Endothelial cell of umbilical vein (primary cell): ENCODE measurements at regions not wholly inside any gene's neighbourhood (a gene's known extent, or its start where the extent isn't known, plus 50 kb on each side); places are given as distances from the start of the nearest gene placed in this dataset.

Experiments used
- BruUV-seq: library from RNA; stranded (reverse); fragments of 400-500 nt; replicated peaks from 2 replicates; lab custom pipeline; 2021; lab: Mats Ljungman, UMichigan
- CTCF ChIA-PET: fragments of 300-600, 350-600 bp; sonication (Branson Sonifier 250); formaldehyde crosslinking; loops from one replicate; lab custom pipeline; 2021; ENCODE audit warnings: antibody characterized with exemption, inconsistent platforms; lab: Charles Lee
- POLR2A ChIA-PET: fragments of 300-600, 350-600 bp; sonication (Branson Sonifier 250); formaldehyde crosslinking; loops from one replicate; lab custom pipeline; 2021; ENCODE audit warnings: antibody characterized with exemption, inconsistent platforms; lab: Charles Lee
- DNase-seq: peaks from one replicate; pipeline ENCODE4 v3.0.0-alpha.2; 2011; ENCODE audit warnings: low read depth, low spot score
- FAIRE-seq: peaks from 2 replicates; lab custom pipeline; 2011; peaks lifted over from hg19 to GRCh38; lab: Jason Lieb, UNC
- H2AFZ ChIP-seq: 2 replicates; pipeline ENCODE4 v1.6.0; 2012; ENCODE audit warnings: low read depth, low read length, control low read depth, inconsistent platforms
- H3K27ac ChIP-seq: 2 replicates; pipeline ENCODE4 v1.5.1; 2011; ENCODE audit warnings: low read depth, mild to moderate bottlenecking, control low read depth, low read length, moderate library complexity; ENCODE audit not compliant: insufficient read depth
- H3K27me3 ChIP-seq, 2 experiments: 2 replicates each; pipeline versions ENCODE4 v1.6.0 to v1.6.1; 2011; ENCODE audit warnings: low read length in 2 of 2, mixed read lengths in 1 of 2; ENCODE audit not compliant: control insufficient read depth in 2 of 2, insufficient read depth in 2 of 2
- H3K36me3 ChIP-seq, 2 experiments: 2 replicates in 1 of 2; 3 replicates in 1 of 2; pipeline ENCODE4 v1.5.1; 2011; ENCODE audit warnings: low read length in 2 of 2, mild to moderate bottlenecking in 1 of 2, moderate library complexity in 1 of 2; ENCODE audit not compliant: control insufficient read depth in 2 of 2, insufficient read depth in 2 of 2; ENCODE audit errors: extremely low read depth in 1 of 2
- H3K4me1 ChIP-seq: 3 replicates; pipeline ENCODE4 v1.5.1; 2011; ENCODE audit warnings: mild to moderate bottlenecking, low read length; ENCODE audit not compliant: control insufficient read depth, insufficient read depth; ENCODE audit errors: extremely low read depth
- H3K4me2 ChIP-seq: 2 replicates; pipeline ENCODE4 v1.6.1; 2011; ENCODE audit warnings: low read length, control low read depth, mixed read lengths; ENCODE audit not compliant: insufficient read depth
- H3K4me3 ChIP-seq, 3 experiments: fragments of 200-600 bp in 1 of 3; sonication (generic), shearing (Covaris generic) in 1 of 3; replicated peaks in 1 of 3; 2 replicates each; pipeline ENCODE4 v1.5.1; 2011 to 2016; ENCODE audit warnings: control low read depth in 3 of 3, low read length in 3 of 3, mild to moderate bottlenecking in 2 of 3, inconsistent platforms in 1 of 3, low read depth in 1 of 3, moderate library complexity in 1 of 3; ENCODE audit not compliant: insufficient read depth in 1 of 3
- H3K79me2 ChIP-seq: 2 replicates; pipeline ENCODE4 v1.6.0; 2012; ENCODE audit warnings: low read length, inconsistent platforms; ENCODE audit not compliant: control insufficient read depth, insufficient read depth
- H3K9ac ChIP-seq: replicated peaks from 2 replicates; pipeline ENCODE3; 2011; ENCODE audit warnings: low read length, control low read depth; ENCODE audit not compliant: insufficient read depth; ENCODE audit errors: extremely low read depth
- H3K9me1 ChIP-seq: replicated peaks from 3 replicates; pipeline ENCODE4 v1.6.0; 2011; ENCODE audit warnings: mild to moderate bottlenecking, low read length; ENCODE audit not compliant: control insufficient read depth, insufficient read depth; ENCODE audit errors: extremely low read depth
- H3K9me3 ChIP-seq: replicated peaks from 2 replicates; pipeline ENCODE4 v1.5.1; 2012; ENCODE audit warnings: low read length, inconsistent platforms; ENCODE audit not compliant: control insufficient read depth, insufficient read depth
- H4K20me1 ChIP-seq: replicated peaks from 2 replicates; pipeline ENCODE3; 2011; ENCODE audit warnings: mild to moderate bottlenecking, low read length; ENCODE audit not compliant: control insufficient read depth, insufficient read depth; ENCODE audit errors: extremely low read depth
- EZH2 ChIP-seq: IDR thresholded peaks from 2 replicates; pipeline ENCODE4 v1.6.1; 2012; ENCODE audit warnings: borderline replicate concordance, low read depth, mild to moderate bottlenecking, moderate library complexity, low read length, inconsistent platforms; ENCODE audit not compliant: severe bottlenecking
- FOS ChIP-seq: IDR thresholded peaks from 2 replicates; pipeline ENCODE4 v1.6.1; 2011; ENCODE audit warnings: mild to moderate bottlenecking, low read length, moderate library complexity, borderline replicate concordance; ENCODE audit not compliant: insufficient read depth
- GATA2 ChIP-seq: IDR thresholded peaks from 2 replicates; pipeline ENCODE4 v1.7.0; 2011; ENCODE audit warnings: low read depth, mild to moderate bottlenecking, moderate library complexity, mixed read lengths, low read length; ENCODE audit not compliant: insufficient read length, insufficient read depth
- JUN ChIP-seq: IDR thresholded peaks from 2 replicates; pipeline ENCODE4 v1.6.1; 2011; ENCODE audit warnings: borderline replicate concordance, low read depth; ENCODE audit not compliant: insufficient read length, insufficient read depth
- MYC ChIP-seq: IDR thresholded peaks from one replicate; pipeline ENCODE4 v1.6.1; 2011; ENCODE audit warnings: mild to moderate bottlenecking, low read depth, low read length
- POLR2A ChIP-seq: IDR thresholded peaks from 2 replicates; pipeline ENCODE4 v1.6.1; 2012; ENCODE audit warnings: low read depth, mild to moderate bottlenecking, control low read depth, low read length
- dilution Hi-C: fragments of 300-500 bp; cut with MboI; formaldehyde crosslinking; loops from one replicate; pipeline ENCODE4 v1.15.0; 2019; ENCODE audit warnings: low sequenced_read_pairs; ENCODE audit not compliant: extremely low pct_ligation_motif_present
- intact Hi-C: fragments of 100-400 bp; cut with micrococcal nuclease; formaldehyde crosslinking; loops from one replicate; pipeline ENCODE4 v1.10.0; 2022
- TF ChIP-seq, protein P1 (sequence below), 2 donors: IDR thresholded peaks; 1 replicate in 1 of 2; 2 replicates in 1 of 2; pipeline ENCODE4 v1.5.1; 2011; ENCODE audit warnings: low read length in 2 of 2, mild to moderate bottlenecking in 2 of 2, moderate library complexity in 2 of 2, control low read depth in 1 of 2, inconsistent platforms in 1 of 2, low read depth in 1 of 2; ENCODE audit not compliant: insufficient read depth in 1 of 2; ENCODE audit errors: extremely low read depth in 1 of 2
- TF ChIP-seq, protein P2 (sequence below): IDR thresholded peaks from 2 replicates; pipeline ENCODE4 v1.6.1; 2011; ENCODE audit not compliant: insufficient read depth, insufficient read length

DNA sequence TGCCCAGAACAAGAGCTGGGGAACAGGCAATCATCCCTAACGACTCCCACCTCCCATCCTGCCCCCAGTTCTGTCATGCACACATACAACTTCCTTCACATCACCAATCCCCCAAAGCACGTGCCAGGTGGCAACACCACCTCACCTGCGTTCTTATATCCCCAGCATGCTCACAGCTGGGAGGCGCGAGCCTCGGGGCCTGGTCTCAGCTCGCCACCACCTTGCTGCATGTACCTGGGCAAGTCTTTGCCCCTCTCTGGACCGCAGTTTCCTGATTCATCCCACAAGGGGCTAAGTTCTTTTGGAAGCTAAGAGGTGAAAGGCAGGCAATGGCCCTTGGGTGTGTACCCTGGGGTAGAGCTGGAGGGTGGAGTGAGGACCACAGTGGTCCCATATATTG lies 119.2 kb upstream of the PJA1 start:
- dilution Hi-C loops: no loop called here
- POLR2A ChIA-PET: no interaction called here

DNA sequence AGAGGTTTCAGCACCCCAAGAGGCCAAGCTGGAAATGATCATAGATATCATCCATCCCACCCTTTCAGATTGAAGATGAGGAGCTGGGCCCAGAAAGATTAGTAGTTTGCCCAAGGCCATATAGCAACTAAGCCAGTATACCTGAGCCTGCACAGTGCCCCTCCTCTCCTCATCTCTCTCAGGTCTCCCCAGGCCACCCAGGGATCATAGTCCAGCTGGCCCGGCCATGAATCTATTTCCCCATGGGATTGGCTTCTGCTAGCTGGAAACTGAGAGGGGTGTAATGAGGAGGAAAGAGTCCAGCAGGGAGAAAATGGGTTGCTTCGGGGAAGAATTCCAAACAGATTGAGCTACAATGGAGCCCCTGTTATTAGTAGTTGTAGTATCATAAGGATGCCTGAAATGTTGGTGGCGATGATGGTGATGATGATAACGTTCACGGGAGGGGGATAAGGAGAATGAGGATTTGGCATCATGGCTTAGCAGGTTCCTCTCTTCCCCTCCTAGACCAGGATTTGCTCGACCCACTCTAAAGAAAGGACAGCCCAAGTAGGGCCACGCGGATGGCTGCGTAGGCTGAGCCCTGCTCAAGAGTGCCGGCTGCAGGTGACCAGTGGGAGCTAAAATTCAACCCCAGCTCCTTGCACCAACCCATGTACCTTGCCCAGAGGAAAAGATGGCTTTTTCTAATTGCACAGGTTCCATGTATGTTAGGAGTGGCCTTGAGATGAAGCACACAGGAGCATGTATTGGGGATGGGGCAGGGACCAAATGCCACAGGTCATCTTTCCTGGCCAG lies 117.8 kb upstream of the PJA1 start:
- H3K27me3 ChIP-seq: no peaks in the 10 kb centered on the region
- H3K36me3 ChIP-seq: no peaks in the 10 kb centered on the region
- ChIA-PET CTCF (interaction anchor here (1.0 to 4.0 kb wide), 5 partner anchors 218 to 550 kb away, joined by 3 to 33 read pairs (median 7); partner anchors contain the start of gene EFNB1), POLR2A (no interaction called here)
- no peak overlapping the region for H3K4me2 ChIP-seq
- intact Hi-C loops (loop anchor here (10.0 kb wide), 2 partner anchors 58 to 148 kb away; no protein-coding TSS in a partner anchor), dilution Hi-C loops (no loop called here)
- H3K79me2 ChIP-seq: no peaks in the 10 kb centered on the region
- H4K20me1 ChIP-seq: no peaks in the 10 kb centered on the region
- H3K9me3 ChIP-seq: no peaks in the 10 kb centered on the region
- no peaks in the 10 kb centered on the region for H3K9me1 ChIP-seq
- BruUV-seq: no TSS peak
- no peak overlapping the region for H3K9ac ChIP-seq
- H3K4me1 ChIP-seq: peaks cover 3% of the 10 kb centered on the region
- FAIRE-seq (no peak), DNase-seq (no peak)
- no peak for TF ChIP-seq MYC
- no peak for TF ChIP-seq GATA2
- TF ChIP-seq JUN: no peak
- TF ChIP-seq, protein P1, sequence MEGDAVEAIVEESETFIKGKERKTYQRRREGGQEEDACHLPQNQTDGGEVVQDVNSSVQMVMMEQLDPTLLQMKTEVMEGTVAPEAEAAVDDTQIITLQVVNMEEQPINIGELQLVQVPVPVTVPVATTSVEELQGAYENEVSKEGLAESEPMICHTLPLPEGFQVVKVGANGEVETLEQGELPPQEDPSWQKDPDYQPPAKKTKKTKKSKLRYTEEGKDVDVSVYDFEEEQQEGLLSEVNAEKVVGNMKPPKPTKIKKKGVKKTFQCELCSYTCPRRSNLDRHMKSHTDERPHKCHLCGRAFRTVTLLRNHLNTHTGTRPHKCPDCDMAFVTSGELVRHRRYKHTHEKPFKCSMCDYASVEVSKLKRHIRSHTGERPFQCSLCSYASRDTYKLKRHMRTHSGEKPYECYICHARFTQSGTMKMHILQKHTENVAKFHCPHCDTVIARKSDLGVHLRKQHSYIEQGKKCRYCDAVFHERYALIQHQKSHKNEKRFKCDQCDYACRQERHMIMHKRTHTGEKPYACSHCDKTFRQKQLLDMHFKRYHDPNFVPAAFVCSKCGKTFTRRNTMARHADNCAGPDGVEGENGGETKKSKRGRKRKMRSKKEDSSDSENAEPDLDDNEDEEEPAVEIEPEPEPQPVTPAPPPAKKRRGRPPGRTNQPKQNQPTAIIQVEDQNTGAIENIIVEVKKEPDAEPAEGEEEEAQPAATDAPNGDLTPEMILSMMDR (IDR thresholded peaks at IDR 0.05; ENCODE audit: extremely low read depth in 1 of 2, insufficient read depth in 1 of 2, low read depth in 1 of 2, low read length in 2 of 2): no peak
- TF ChIP-seq, protein P2, sequence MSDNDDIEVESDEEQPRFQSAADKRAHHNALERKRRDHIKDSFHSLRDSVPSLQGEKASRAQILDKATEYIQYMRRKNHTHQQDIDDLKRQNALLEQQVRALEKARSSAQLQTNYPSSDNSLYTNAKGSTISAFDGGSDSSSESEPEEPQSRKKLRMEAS: no peak
- TF ChIP-seq FOS: no peak
- no peak for TF ChIP-seq POLR2A
- no peak for TF ChIP-seq EZH2
- H3K4me3 ChIP-seq: no peak overlapping the region
- no peak overlapping the region for H2AFZ ChIP-seq
- H3K27ac ChIP-seq: no peak overlapping the region

More for the DNA sequence above, 119.2 kb upstream of the PJA1 start:
- Histone ChIP-seq H4K20me1 (no peaks in the 10 kb centered on the region), H3K36me3 (no peaks in the 10 kb centered on the region), H3K79me2 (no peaks in the 10 kb centered on the region), H3K4me3 (no peak overlapping the region), H3K9me3 (no peaks in the 10 kb centered on the region), H3K27me3 (no peaks in the 10 kb centered on the region), H3K9me1 (no peaks in the 10 kb centered on the region), H2AFZ (no peak overlapping the region), H3K9ac (no peak overlapping the region), H3K4me1 (peaks cover 3% of the 10 kb centered on the region), H3K4me2 (no peak overlapping the region), H3K27ac (no peak overlapping the region)
- intact Hi-C loops: loop anchor here (10.0 kb wide), 2 partner anchors 60 to 150 kb away; no protein-coding TSS in a partner anchor
- CTCF ChIA-PET: interaction anchor here (1.0 to 4.0 kb wide), 4 partner anchors 224 to 552 kb away, joined by 3 to 33 read pairs (median 8); partner anchors contain the start of gene EFNB1
- FAIRE-seq: no peak
- DNase-seq: no peak
- no TSS peak for BruUV-seq
- no peak for TF ChIP-seq FOS
